ENCODE measurements at regions not wholly inside any gene's neighbourhood (a gene's known extent, or its start where the extent isn't known, plus 50 kb on each side); places are given as distances from the start of the nearest gene placed in this dataset.

GRCh38 chr4:11748164-11748872, 319.6 kb upstream of the HS3ST1 start (continued):
- no peak for TF ChIP-seq PTBP1 (IDR thresholded peaks at IDR 0.05; ENCODE audit: low read depth, low read length)
- TF ChIP-seq MNT (conservative IDR thresholded peaks at IDR 0.05), result no peak
- TF ChIP-seq POLR2AphosphoS5 (IDR thresholded peaks at IDR 0.05; ENCODE audit: control insufficient read depth, insufficient read depth, low read depth, low read length), result no peak
- TF ChIP-seq CREB3L1 (IDR thresholded peaks at IDR 0.05; ENCODE audit: borderline replicate concordance, low read depth), result no peak
- TF ChIP-seq LARP7 (IDR thresholded peaks at IDR 0.05), result no peak

- H2AFZ ChIP-seq (ENCODE audit: low read depth, low read length), result no peak overlapping the region
- no peak overlapping the region for H3K4me3 ChIP-seq
- ATAC-seq (no peak), FAIRE-seq (no peak), DNase-seq (ENCODE audit: extremely low read depth in 1 of 4, low spot score in 3 of 4) (no peak)
- no peak overlapping the region for H3K27ac ChIP-seq (ENCODE audit: extremely low read depth, low read depth, low read length)
- no peak overlapping the region for H3K9ac ChIP-seq (ENCODE audit: insufficient read depth in 1 of 2, low read depth in 2 of 2, low read length in 2 of 2)
- H3K4me2 ChIP-seq (ENCODE audit: insufficient read depth, low read length), result no peak overlapping the region
- H3K79me2 ChIP-seq (ENCODE audit: control insufficient read depth, insufficient read depth, low read length), result no peaks in the 10 kb centered on the region
- ChIA-PET POLR2A (no interaction called here), CTCF (ENCODE audit: low intra/inter-chr PET ratio) (no interaction called here)
- H3K4me1 ChIP-seq (replicated peaks in 1 of 2; ENCODE audit: control insufficient read depth in 2 of 2, insufficient read depth in 2 of 2, low read length in 2 of 2), result no peaks in the 10 kb centered on the region
- H3K9me1 ChIP-seq (ENCODE audit: control insufficient read depth, insufficient read depth, low read length), result no peaks in the 10 kb centered on the region
- intact Hi-C loops (cut with micrococcal nuclease), result no loop called here
- in situ Hi-C loops (cut with MboI), result no loop called here
- H3K27me3 ChIP-seq (ENCODE audit: control insufficient read depth in 2 of 2, insufficient read depth in 2 of 2, low read length in 2 of 2), result no peaks in the 10 kb centered on the region
- 4% methylated on average over 4 of the region's 4 CpGs for WGBS (ENCODE audit: insufficient coverage, low coverage, missing lambda C conversion rate)
- 0 out of 2 replicates have a peak, but pooled peaks cover 4% of the 10 kb centered on the region for H3K9me3 ChIP-seq (replicated peaks; ENCODE audit: control insufficient read depth, insufficient read depth, low read depth, low read length)
- TF ChIP-seq CREB3L1 (IDR thresholded peaks at IDR 0.05; ENCODE audit: borderline replicate concordance, low read depth), result no peak
- no peak for TF ChIP-seq MTA2 (IDR thresholded peaks at IDR 0.05; ENCODE audit: low read depth)
- TF ChIP-seq NR4A1 (CRISPR knock-in tag; IDR thresholded peaks at IDR 0.05), result no peak
- no peak for TF ChIP-seq NR4A1 (tag; IDR thresholded peaks at IDR 0.05)
- TF ChIP-seq CBFA2T3 (IDR thresholded peaks at IDR 0.05), result no peak
- no peak for TF ChIP-seq MEIS2 (IDR thresholded peaks at IDR 0.05; ENCODE audit: partially characterized antibody)
- no peak for TF ChIP-seq TCF7 (IDR thresholded peaks at IDR 0.05; ENCODE audit: borderline replicate concordance)
- TF ChIP-seq POLR2AphosphoS2 (IDR thresholded peaks at IDR 0.05; ENCODE audit: low read length), result no peak
- no peak for TF ChIP-seq ZNF174 (CRISPR knock-in tag; IDR thresholded peaks at IDR 0.05)
- TF ChIP-seq TBL1XR1 (IDR thresholded peaks at IDR 0.05; ENCODE audit: low read length in 2 of 2), result no peak
- no peak for TF ChIP-seq THRAP3 (IDR thresholded peaks at IDR 0.05; ENCODE audit: borderline replicate concordance)
- TF ChIP-seq ZNF282 (CRISPR knock-in tag; IDR thresholded peaks at IDR 0.05), result no peak
- TF ChIP-seq PKNOX1 (IDR thresholded peaks at IDR 0.05), result no peak
- TF ChIP-seq HDAC1 (IDR thresholded peaks at IDR 0.05), result no peak
- H3K36me3 ChIP-seq (ENCODE audit: control insufficient read depth, insufficient read depth, low read length), result no peaks in the 10 kb centered on the region
- no TSS peak for BruUV-seq (replicated peaks)
- H4K20me1 ChIP-seq (replicated peaks; ENCODE audit: control insufficient read depth, insufficient read depth, low read length), result no peaks in the 10 kb centered on the region
Measured at GRCh38 chr4:11746734-11747133, 318.0 kb upstream of the HS3ST1 start.

Data from K562 (cell line).